ENCODE measurements at regions not wholly inside any gene's neighbourhood (a gene's known extent, or its start where the extent isn't known, plus 50 kb on each side); places are given as distances from the start of the nearest gene placed in this dataset.

GRCh38 chr9:1208157-1208556 lies 158.0 kb downstream of the DMRT2 start:
- TF ChIP-seq GATA2 (IDR thresholded peaks at IDR 0.05; ENCODE audit: low read depth, low read length) (no peak), GATA3 (IDR thresholded peaks at IDR 0.05; ENCODE audit: low read depth, low read length) (no peak)
